T-helper 2 cell treated with Interferon-gamma antibody and Interleukin-4, amounts not matched to agents 5 μg/mL and 100 μg/mL, for 36 hours (primary cell): ENCODE measurements at regions not wholly inside any gene's neighbourhood (a gene's known extent, or its start where the extent isn't known, plus 50 kb on each side); places are given as distances from the start of the nearest gene placed in this dataset.

Experiments used
- DNase-seq: peaks from one replicate; pipeline ENCODE4 v3.0.0; 2021; ENCODE audit warnings: low spot score
- H3K27ac Mint-ChIP-seq: one replicate; pipeline ENCODE4 v1.8.0; 2021; ENCODE audit warnings: mild to moderate bottlenecking, mixed read lengths
- H3K27me3 Mint-ChIP-seq: one replicate; pipeline ENCODE4 v1.8.0; 2021; ENCODE audit warnings: low read depth, mixed read lengths
- H3K36me3 Mint-ChIP-seq: one replicate; pipeline ENCODE4 v1.8.0; 2021; ENCODE audit warnings: low read depth, mixed read lengths
- H3K4me1 Mint-ChIP-seq: one replicate; pipeline ENCODE4 v1.8.0; 2021; ENCODE audit warnings: low read depth, mixed read lengths
- H3K4me3 Mint-ChIP-seq: one replicate; pipeline ENCODE4 v1.8.0; 2022; ENCODE audit warnings: mild to moderate bottlenecking, moderate library complexity, mixed read lengths
- H3K9me3 Mint-ChIP-seq: one replicate; pipeline ENCODE4 v1.8.0; 2021; ENCODE audit warnings: mixed read lengths

- Mint-ChIP-seq H3K27me3 (no peaks in the 10 kb centered on the region), H3K9me3 (peaks cover 33% of the 10 kb centered on the region), H3K4me1 (no peaks in the 10 kb centered on the region), H3K4me3 (no peak overlapping the region), H3K36me3 (no peaks in the 10 kb centered on the region), H3K27ac (no peak overlapping the region)
- DNase-seq: no peak
Measured at GRCh38 chr3:20865803-20866202, 679.8 kb upstream of the SGO1 start.

DNA sequence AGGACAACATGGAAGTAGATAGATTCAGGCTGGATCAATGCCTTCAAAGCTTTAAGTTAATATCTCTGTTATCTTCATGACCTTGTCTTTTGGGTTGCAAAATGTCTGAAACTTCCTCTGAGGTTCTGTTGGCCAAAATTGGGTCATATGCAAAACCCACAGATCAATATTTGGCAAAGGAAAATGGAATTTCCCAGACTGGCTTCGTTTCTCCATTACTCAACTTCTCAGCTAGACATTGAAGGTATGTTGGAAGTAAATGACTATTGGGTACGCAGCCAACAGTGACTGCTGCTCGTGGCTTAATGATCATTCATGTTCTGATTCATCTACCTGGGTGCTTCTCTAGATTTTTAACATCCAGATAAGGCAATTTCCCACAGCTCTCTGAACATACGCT, 675.4 kb upstream of the SGO1 start:
- Mint-ChIP-seq H3K27me3 (no peaks in the 10 kb centered on the region), H3K4me1 (no peaks in the 10 kb centered on the region), H3K27ac (no peak overlapping the region), H3K36me3 (no peaks in the 10 kb centered on the region), H3K4me3 (no peak overlapping the region), H3K9me3 (peaks cover 43% of the 10 kb centered on the region)
- no peak for DNase-seq

- Mint-ChIP-seq H3K4me3 (no peak overlapping the region), H3K27me3 (no peaks in the 10 kb centered on the region), H3K9me3 (peaks cover 22% of the 10 kb centered on the region), H3K4me1 (no peaks in the 10 kb centered on the region), H3K36me3 (no peaks in the 10 kb centered on the region), H3K27ac (no peak overlapping the region)
- no peak for DNase-seq
Measured at GRCh38 chr3:20857636-20858035, 671.6 kb upstream of the SGO1 start.

GRCh38 chr3:20853890-20854289, 667.9 kb upstream of the SGO1 start:
- no peaks in the 10 kb centered on the region for H3K4me1 Mint-ChIP-seq

GRCh38 chr3:20852712-20853111, 666.7 kb upstream of the SGO1 start:
- peaks cover 18% of the 10 kb centered on the region for H3K9me3 Mint-ChIP-seq
- H3K4me1 Mint-ChIP-seq: no peaks in the 10 kb centered on the region
- no peaks in the 10 kb centered on the region for H3K36me3 Mint-ChIP-seq
- no peak for DNase-seq
- no peaks in the 10 kb centered on the region for H3K27me3 Mint-ChIP-seq
- no peak overlapping the region for H3K27ac Mint-ChIP-seq
- H3K4me3 Mint-ChIP-seq: no peak overlapping the region

More at GRCh38 chr3:20853890-20854289, 667.9 kb upstream of the SGO1 start:
- no peaks in the 10 kb centered on the region for H3K36me3 Mint-ChIP-seq
- H3K4me3 Mint-ChIP-seq: no peak overlapping the region
- no peak for DNase-seq
- H3K27me3 Mint-ChIP-seq: no peaks in the 10 kb centered on the region
- peaks cover 17% of the 10 kb centered on the region for H3K9me3 Mint-ChIP-seq
- H3K27ac Mint-ChIP-seq: no peak overlapping the region

GRCh38 chr3:20849975-20850374, 664.0 kb upstream of the SGO1 start:
- DNase-seq: no peak
- Mint-ChIP-seq H3K4me3 (no peak overlapping the region), H3K36me3 (no peaks in the 10 kb centered on the region), H3K9me3 (peaks cover 27% of the 10 kb centered on the region), H3K27me3 (no peaks in the 10 kb centered on the region), H3K27ac (no peak overlapping the region), H3K4me1 (no peaks in the 10 kb centered on the region)

DNA sequence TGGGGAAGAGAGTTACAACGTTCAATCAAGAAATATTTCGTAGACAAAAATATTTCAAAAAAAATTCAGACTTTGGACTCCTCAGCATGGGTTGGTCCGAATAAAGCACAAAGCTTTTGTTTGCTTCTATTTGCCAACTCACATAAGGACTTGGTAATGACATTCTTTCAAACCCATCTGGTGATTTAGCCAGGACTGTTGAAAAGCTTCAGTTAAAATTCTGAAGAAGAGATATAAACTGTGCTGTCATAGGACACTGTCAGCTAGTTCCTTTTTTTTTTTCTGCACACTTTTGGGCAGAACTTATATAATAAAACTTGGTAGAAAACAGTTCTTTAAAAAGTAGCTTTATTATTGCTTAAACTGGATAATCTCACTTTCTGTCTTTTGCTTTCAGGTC, 660.8 kb upstream of the SGO1 start:
- no peaks in the 10 kb centered on the region for H3K36me3 Mint-ChIP-seq
- no peak overlapping the region for H3K4me3 Mint-ChIP-seq
- no peak overlapping the region for H3K27ac Mint-ChIP-seq
- H3K27me3 Mint-ChIP-seq: no peaks in the 10 kb centered on the region
- H3K9me3 Mint-ChIP-seq: peaks cover 45% of the 10 kb centered on the region
- DNase-seq: no peak
- H3K4me1 Mint-ChIP-seq: no peaks in the 10 kb centered on the region

GRCh38 chr3:20846066-20846465, 660.1 kb upstream of the SGO1 start:
- H3K4me1 Mint-ChIP-seq: no peaks in the 10 kb centered on the region
- no peak overlapping the region for H3K4me3 Mint-ChIP-seq
- no peaks in the 10 kb centered on the region for H3K27me3 Mint-ChIP-seq
- no peak for DNase-seq
- peaks cover 46% of the 10 kb centered on the region for H3K9me3 Mint-ChIP-seq
- H3K36me3 Mint-ChIP-seq: no peaks in the 10 kb centered on the region
- no peak overlapping the region for H3K27ac Mint-ChIP-seq

- H3K27ac Mint-ChIP-seq: no peak overlapping the region
- H3K4me3 Mint-ChIP-seq: no peak overlapping the region
- DNase-seq: no peak
- no peaks in the 10 kb centered on the region for H3K4me1 Mint-ChIP-seq
- peaks cover 42% of the 10 kb centered on the region for H3K9me3 Mint-ChIP-seq
- no peaks in the 10 kb centered on the region for H3K27me3 Mint-ChIP-seq
- H3K36me3 Mint-ChIP-seq: no peaks in the 10 kb centered on the region
Measured at GRCh38 chr3:20844851-20845250, 658.8 kb upstream of the SGO1 start.

GRCh38 chr3:20842594-20843436, 656.8 kb upstream of the SGO1 start:
- DNase-seq: no peak
- H3K4me3 Mint-ChIP-seq: no peak overlapping the region
- no peaks in the 10 kb centered on the region for H3K27me3 Mint-ChIP-seq
- H3K4me1 Mint-ChIP-seq: no peaks in the 10 kb centered on the region
- no peaks in the 10 kb centered on the region for H3K36me3 Mint-ChIP-seq
- H3K27ac Mint-ChIP-seq: no peak overlapping the region
- H3K9me3 Mint-ChIP-seq: peaks cover 40% of the 10 kb centered on the region

GRCh38 chr3:20842002-20842401, 656.0 kb upstream of the SGO1 start:
- H3K4me1 Mint-ChIP-seq: no peaks in the 10 kb centered on the region
- H3K36me3 Mint-ChIP-seq: no peaks in the 10 kb centered on the region
- no peak for DNase-seq
- no peaks in the 10 kb centered on the region for H3K27me3 Mint-ChIP-seq
- no peak overlapping the region for H3K27ac Mint-ChIP-seq
- H3K4me3 Mint-ChIP-seq: no peak overlapping the region
- peaks cover 41% of the 10 kb centered on the region for H3K9me3 Mint-ChIP-seq

GRCh38 chr3:20837676-20838302, 651.8 kb upstream of the SGO1 start:
- no peaks in the 10 kb centered on the region for H3K36me3 Mint-ChIP-seq
- no peaks in the 10 kb centered on the region for H3K4me1 Mint-ChIP-seq
- H3K4me3 Mint-ChIP-seq: no peak overlapping the region
- H3K27me3 Mint-ChIP-seq: no peaks in the 10 kb centered on the region
- peaks cover 31% of the 10 kb centered on the region for H3K9me3 Mint-ChIP-seq
- no peak overlapping the region for H3K27ac Mint-ChIP-seq
- DNase-seq: no peak

DNA sequence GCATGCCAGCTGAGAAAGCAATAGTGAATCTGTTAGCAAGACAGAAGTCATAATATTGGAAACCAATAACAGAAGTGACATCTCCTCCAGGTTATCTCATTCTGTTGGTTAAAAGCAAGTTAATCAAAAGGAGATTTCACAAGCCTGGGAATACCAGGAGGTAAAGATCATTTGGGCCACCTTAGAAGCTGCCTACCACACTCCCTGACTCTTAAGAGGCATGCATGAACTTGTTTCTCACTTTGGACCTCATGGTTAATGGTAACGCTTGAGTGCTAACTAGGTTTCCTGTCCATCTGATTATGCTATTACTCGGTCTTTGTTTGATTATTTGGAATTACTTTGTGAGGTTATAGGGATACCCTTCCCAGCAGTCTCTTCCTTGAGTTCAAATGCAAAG, 650.8 kb upstream of the SGO1 start:
- H3K4me1 Mint-ChIP-seq: no peaks in the 10 kb centered on the region
- H3K27me3 Mint-ChIP-seq: no peaks in the 10 kb centered on the region
- DNase-seq: no peak
- peaks cover 26% of the 10 kb centered on the region for H3K9me3 Mint-ChIP-seq
- no peak overlapping the region for H3K4me3 Mint-ChIP-seq
- no peaks in the 10 kb centered on the region for H3K36me3 Mint-ChIP-seq
- no peak overlapping the region for H3K27ac Mint-ChIP-seq

GRCh38 chr3:20832963-20833362, 647.0 kb upstream of the SGO1 start:
- Mint-ChIP-seq H3K9me3 (peaks cover 24% of the 10 kb centered on the region), H3K4me3 (no peak overlapping the region), H3K27ac (no peak overlapping the region), H3K27me3 (no peaks in the 10 kb centered on the region), H3K36me3 (no peaks in the 10 kb centered on the region), H3K4me1 (no peaks in the 10 kb centered on the region)
- no peak for DNase-seq
